ENCODE measurements at regions not wholly inside any gene's neighbourhood (a gene's known extent, or its start where the extent isn't known, plus 50 kb on each side); places are given as distances from the start of the nearest gene placed in this dataset.

- no peak for TF ChIP-seq CTCF (conservative IDR thresholded peaks at IDR 0.05)
- no peaks in the 10 kb centered on the region for H3K36me3 Mint-ChIP-seq (ENCODE audit: low read depth)
- H3K4me1 Mint-ChIP-seq: peaks cover 15% of the 10 kb centered on the region
- H3K4me3 Mint-ChIP-seq: no peak overlapping the region
- no peak overlapping the region for H3K27ac Mint-ChIP-seq (ENCODE audit: unreplicated experiment)
- H3K27me3 Mint-ChIP-seq (ENCODE audit: low read depth): no peaks in the 10 kb centered on the region
- peaks cover 2% of the 10 kb centered on the region for H3K9me3 Mint-ChIP-seq
- no peak for DNase-seq (ENCODE audit: low read depth, low spot score)
Observed at GRCh38 chr11:87437844-87438223, 400.1 kb downstream of the TMEM135 start.

- H3K9me3 Mint-ChIP-seq: peaks cover 2% of the 10 kb centered on the region
- peaks cover 20% of the 10 kb centered on the region for H3K4me1 Mint-ChIP-seq
- H3K27me3 Mint-ChIP-seq (ENCODE audit: low read depth): no peaks in the 10 kb centered on the region
- no peak for DNase-seq (ENCODE audit: low read depth, low spot score)
- no peaks in the 10 kb centered on the region for H3K36me3 Mint-ChIP-seq (ENCODE audit: low read depth)
- H3K4me3 Mint-ChIP-seq: no peak overlapping the region
- no peak for TF ChIP-seq CTCF (conservative IDR thresholded peaks at IDR 0.05)
- no peak overlapping the region for H3K27ac Mint-ChIP-seq (ENCODE audit: unreplicated experiment)
Observed at GRCh38 chr11:87437133-87437843, 399.6 kb downstream of the TMEM135 start.

- Mint-ChIP-seq H3K4me1 (peaks cover 25% of the 10 kb centered on the region), H3K9me3 (peaks cover 5% of the 10 kb centered on the region), H3K27me3 (ENCODE audit: low read depth) (no peaks in the 10 kb centered on the region), H3K36me3 (ENCODE audit: low read depth) (peaks cover 2% of the 10 kb centered on the region), H3K27ac (ENCODE audit: unreplicated experiment) (no peak overlapping the region), H3K4me3 (no peak overlapping the region)
- DNase-seq (ENCODE audit: low read depth, low spot score): no peak
- no peak for TF ChIP-seq CTCF (conservative IDR thresholded peaks at IDR 0.05)
Observed at GRCh38 chr11:87432022-87432421, 394.3 kb downstream of the TMEM135 start.

GRCh38 chr11:87431392-87431791, 393.7 kb downstream of the TMEM135 start:
- H3K27me3 Mint-ChIP-seq (ENCODE audit: low read depth): no peaks in the 10 kb centered on the region
- H3K27ac Mint-ChIP-seq (ENCODE audit: unreplicated experiment): no peak overlapping the region
- H3K4me1 Mint-ChIP-seq: peaks cover 25% of the 10 kb centered on the region
- H3K9me3 Mint-ChIP-seq: peaks cover 5% of the 10 kb centered on the region
- DNase-seq (ENCODE audit: low read depth, low spot score): no peak
- H3K36me3 Mint-ChIP-seq (ENCODE audit: low read depth): peaks cover 2% of the 10 kb centered on the region
- no peak overlapping the region for H3K4me3 Mint-ChIP-seq
- no peak for TF ChIP-seq CTCF (conservative IDR thresholded peaks at IDR 0.05)

- Mint-ChIP-seq H3K4me3 (no peak overlapping the region), H3K9me3 (peaks cover 5% of the 10 kb centered on the region), H3K4me1 (peaks cover 25% of the 10 kb centered on the region), H3K36me3 (ENCODE audit: low read depth) (peaks cover 2% of the 10 kb centered on the region), H3K27me3 (ENCODE audit: low read depth) (no peaks in the 10 kb centered on the region), H3K27ac (ENCODE audit: unreplicated experiment) (no peak overlapping the region)
- no peak for DNase-seq (ENCODE audit: low read depth, low spot score)
- TF ChIP-seq CTCF (conservative IDR thresholded peaks at IDR 0.05): no peak
Observed at GRCh38 chr11:87430821-87431220, 393.1 kb downstream of the TMEM135 start.
